IPS-NIHi7 (cell line): ENCODE measurements at regions not wholly inside any gene's neighbourhood (a gene's known extent, or its start where the extent isn't known, plus 50 kb on each side); places are given as distances from the start of the nearest gene placed in this dataset.
"Not testable (repeated sequence)": the region's sequence is repeated elsewhere in the genome, so short reads cannot be mapped to it uniquely, and the experiment has no call there.

ENCODE experiments used
- DNase-seq: peaks from one replicate; pipeline ENCODE4 v3.0.0; 2012; ENCODE audit warnings: mixed read lengths; ENCODE audit errors: extremely low spot score

DNA sequence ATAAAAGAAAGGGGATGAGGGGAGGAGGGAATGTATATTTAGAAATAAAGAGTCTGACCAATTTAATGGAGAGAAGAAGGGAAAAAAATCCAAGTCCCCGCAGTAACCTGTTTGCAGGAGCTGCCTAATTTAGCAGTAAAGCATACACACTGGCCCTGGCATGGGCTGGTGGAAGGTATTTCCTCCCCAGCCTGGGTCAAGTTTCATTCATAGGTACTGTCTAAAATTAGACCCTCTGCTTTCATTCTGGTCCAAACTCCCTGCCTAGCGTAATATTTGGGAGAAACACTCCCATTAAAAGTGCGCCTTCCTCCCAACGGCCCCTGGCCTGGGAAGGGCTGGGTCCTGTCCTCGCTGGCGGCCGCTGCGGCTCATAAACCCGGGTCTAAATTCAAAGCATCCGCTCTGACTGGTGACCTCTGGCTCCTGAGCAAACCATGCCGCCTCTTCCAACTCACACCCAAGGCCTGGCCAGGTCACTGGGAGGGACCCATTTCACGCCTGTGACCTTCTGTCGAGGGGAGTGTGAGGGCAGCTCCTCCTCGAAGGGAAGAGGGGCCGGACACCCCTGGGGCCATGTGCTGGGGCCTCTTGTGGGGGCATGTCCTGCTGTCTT lies 123.2 kb downstream of the FGF18 start:
- no peak for DNase-seq

GRCh38 chr5:171543148-171543815 lies 123.8 kb downstream of the FGF18 start:
- DNase-seq, result no peak

GRCh38 chr5:171544913-171545765 lies 125.7 kb downstream of the FGF18 start:
- no peak for DNase-seq

- DNase-seq, result no peak
Measured at GRCh38 chr5:171549274-171549673, 129.8 kb downstream of the FGF18 start.

DNA sequence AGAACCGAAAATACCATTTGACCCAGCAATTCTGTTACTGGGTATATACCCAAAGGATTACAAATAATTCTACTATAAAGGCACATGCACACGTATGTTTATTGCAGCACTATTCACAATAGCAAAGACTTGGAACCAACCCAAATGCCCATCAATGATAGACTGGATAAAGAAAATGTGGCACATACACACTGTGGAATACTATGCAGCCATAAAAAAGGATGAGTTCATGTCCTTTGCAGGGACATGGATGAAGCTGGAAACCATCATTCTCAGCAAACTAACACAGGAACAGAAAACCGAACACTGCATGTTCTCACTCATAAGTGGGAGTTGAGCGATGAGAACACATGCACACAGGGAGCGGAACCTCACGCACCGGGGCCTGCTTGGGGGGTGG lies 134.4 kb downstream of the FGF18 start:
- DNase-seq, result not testable (repeated sequence)

GRCh38 chr5:171555160-171555559 lies 135.7 kb downstream of the FGF18 start:
- no peak for DNase-seq

DNA sequence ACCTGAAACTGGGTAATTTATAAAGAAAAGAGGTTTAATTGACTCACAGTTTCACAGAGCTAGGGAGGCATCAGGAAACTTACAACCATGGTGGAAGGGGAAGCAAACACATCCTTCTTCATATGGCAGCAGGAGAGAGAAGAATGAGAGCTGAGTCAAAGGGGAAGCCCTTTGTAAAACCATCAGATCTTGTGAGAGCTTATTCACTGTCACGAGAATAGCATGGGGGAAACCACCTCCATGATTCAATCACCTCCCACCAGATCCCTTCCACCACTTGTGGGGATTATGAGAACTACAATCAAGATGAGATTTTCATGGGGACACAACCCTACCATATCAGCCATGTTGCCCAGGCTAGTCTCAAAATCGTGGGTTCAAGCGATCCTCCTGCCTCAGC lies 143.4 kb downstream of the FGF18 start:
- no peak for DNase-seq

DNA sequence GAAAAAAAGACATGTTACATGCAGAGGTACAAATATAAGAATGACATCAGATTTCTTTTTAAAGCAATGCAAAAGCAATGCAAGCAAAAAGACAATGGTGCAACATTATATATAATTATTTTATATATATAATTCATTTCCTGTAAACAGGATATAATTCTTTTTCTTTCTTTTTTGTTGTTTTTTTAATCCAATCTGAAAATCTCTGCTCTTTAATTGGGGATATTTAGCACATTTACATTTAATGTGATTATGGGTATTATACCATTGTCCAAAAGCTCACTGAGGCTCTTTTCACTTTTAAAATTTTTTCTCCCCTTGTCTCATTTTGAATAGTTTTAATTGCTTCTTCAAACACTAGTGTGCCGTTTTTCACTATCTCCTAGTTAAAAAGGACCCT lies 148.9 kb downstream of the FGF18 start:
- DNase-seq, result no peak

GRCh38 chr5:171569065-171569712 lies 149.7 kb downstream of the FGF18 start:
- DNase-seq, result no peak

- DNase-seq, result no peak
Measured at GRCh38 chr5:171570244-171570825, 150.9 kb downstream of the FGF18 start.

- DNase-seq, result no peak
Measured at GRCh38 chr5:171571663-171572062, 152.2 kb downstream of the FGF18 start.

GRCh38 chr5:171573021-171573420 lies 153.6 kb downstream of the FGF18 start:
- DNase-seq, result no peak

DNA sequence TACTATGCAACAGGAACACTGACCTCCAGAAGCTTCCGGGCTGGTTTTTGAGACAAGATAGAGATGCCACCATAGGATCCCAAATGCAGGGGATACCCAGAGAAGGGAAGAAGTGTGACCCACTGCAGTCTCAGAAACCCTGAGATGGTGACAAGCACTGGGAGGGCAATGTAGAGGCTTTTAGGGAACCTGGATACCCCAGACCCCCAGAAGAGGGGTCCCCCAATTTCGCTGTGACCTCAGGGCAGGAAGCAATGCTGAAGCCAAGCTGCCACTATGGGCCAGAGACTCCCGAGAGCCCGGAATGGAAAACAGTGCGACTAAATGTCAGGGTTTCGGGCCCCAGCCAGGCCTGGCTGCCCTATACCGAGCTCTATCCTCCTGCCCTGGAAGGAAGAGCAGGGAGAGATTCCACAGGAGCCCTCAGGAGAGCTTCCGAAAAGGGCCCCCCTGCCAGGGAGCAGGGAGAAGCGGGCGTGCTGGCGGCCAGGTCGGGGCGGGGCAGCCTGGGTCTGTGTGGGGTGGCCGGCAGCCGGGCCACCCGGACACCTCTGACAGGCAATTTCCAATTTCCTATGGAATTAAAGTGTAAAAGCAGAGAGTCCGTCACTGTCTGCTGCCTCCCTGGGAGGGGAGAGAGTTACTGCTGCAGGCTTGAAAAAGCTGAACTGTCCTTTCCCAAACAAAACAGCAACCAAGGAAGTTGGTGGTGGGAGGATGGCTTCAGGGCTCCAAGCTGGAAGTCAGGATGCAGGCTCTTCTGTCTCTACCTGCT lies 154.2 kb downstream of the FGF18 start:
- no peak for DNase-seq

GRCh38 chr5:171574376-171574775 lies 154.9 kb downstream of the FGF18 start:
- DNase-seq, result no peak

DNA sequence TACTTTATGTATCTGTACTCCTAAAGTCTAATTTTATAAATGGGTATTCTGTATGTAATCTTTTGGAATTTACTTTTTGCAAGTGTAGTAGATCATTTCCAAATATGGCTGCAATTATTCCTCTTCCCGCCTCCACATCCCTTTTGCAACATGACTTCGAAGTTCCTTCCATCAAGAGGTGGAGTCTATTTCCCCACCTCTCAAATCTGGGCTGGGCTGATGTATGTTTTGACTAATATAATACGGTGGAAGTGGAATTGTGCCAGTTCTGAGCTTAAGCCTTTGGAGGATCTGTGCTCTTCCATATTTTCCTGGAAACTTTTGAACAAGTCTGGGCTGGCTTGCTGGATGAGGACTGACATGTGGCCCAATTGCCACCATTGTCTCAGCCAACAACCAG lies 155.9 kb downstream of the FGF18 start:
- DNase-seq, result no peak

- DNase-seq, result no peak
Measured at GRCh38 chr5:171575808-171576207, 156.4 kb downstream of the FGF18 start.

DNA sequence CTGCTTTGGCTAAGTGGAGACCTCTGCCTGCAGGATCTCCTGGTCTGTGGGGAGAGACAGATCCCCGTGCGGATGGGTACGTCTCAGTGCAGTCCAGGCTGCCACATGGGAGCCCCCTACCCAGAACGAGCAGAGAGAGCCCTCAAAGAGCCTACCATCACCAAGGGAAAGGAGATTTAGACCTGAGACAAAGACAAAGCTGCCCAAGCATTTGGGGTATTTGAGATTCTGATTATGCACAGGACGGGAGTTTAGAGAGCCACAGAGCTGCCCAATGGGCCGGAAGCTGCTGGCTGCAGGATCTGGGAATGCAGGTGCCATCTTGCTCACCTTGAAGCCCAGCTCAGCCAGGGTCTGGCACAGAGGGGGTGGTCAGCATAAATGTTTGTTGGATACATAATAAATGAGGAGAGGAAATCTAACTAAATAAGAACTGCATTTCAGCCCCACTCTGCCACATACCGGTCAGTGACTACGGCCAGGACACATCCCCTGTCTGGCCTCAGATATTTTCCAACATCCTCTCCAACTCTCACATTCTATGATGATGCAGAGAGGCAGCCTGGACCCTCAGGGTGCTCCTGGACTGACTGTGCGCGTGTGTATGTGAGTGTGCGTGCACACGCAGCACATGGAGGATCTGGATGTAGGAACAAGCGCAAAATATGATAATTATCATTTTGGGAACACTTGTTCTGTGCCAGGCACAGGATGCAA lies 157.8 kb downstream of the FGF18 start:
- DNase-seq, result no peak

DNA sequence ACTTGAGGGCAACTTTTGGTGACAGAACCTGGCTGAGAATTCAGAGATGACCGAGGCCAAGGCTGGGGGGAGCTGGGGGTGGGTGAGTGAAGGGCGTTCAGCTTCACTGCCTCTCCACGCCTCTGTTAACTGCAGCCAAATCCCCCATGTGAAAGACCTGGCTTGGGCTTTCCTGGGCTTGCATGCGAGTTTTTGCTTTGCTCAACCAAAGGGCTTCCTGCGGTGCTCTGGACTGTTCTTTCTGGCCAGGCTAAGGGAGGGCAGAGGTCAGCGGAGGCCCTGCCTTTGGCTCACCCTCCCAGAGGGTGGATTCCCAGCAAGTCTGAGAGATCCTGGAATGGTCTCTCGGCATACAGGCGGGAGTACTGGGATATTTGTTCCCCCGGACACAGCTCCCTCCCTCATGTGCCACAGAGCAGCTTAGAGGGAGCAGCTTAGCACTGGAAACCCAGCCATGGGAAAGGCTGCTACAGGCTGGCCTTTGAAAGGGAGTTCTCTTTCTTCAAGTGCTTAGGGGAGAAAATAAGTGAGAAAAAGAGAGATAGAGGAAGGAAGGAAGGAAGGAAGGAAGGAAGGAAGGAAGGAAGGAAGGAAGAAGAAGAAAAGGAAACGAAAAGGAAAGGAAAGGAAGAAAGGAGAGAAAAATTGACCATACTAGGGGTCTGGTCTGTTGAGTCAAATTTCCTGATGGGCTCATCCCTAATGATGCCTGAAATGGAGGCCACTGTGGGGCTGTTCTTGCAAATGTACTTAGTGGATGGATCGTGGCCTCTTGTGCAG lies 158.8 kb downstream of the FGF18 start:
- DNase-seq, result no peak

- no peak for DNase-seq
Measured at GRCh38 chr5:171578829-171579491, 159.5 kb downstream of the FGF18 start.
